GM23338 (cell line): ENCODE measurements at regions not wholly inside any gene's neighbourhood (a gene's known extent, or its start where the extent isn't known, plus 50 kb on each side); places are given as distances from the start of the nearest gene placed in this dataset.
A peak's percentile ranks its signal among the peaks of the same experiment; 100 is the strongest.

Experiments used
- ATAC-seq: fragments of 200-7000 bp; cut with Tn5 transposase; 3 replicates; pipeline ENCODE4 v1.9.1; 2020
- DNase-seq: peaks from one replicate; pipeline ENCODE4 v3.0.0-alpha.2; 2015; ENCODE audit warnings: low spot score
- H2AFZ ChIP-seq: fragments of 200-600 bp; sonication (generic); 2 replicates; pipeline ENCODE4 v1.8.0; 2016; ENCODE audit warnings: antibody characterized with exemption, mild to moderate bottlenecking, moderate library complexity
- H3F3A ChIP-seq: fragments of 200-600 bp; sonication (generic); replicated peaks from 2 replicates; pipeline ENCODE4 v1.8.0; 2017; ENCODE audit warnings: antibody characterized with exemption, mixed run types, low read depth
- H3K27ac ChIP-seq: fragments of 200-600 bp; sonication (generic); 2 replicates; pipeline ENCODE4 v1.6.1; 2016; ENCODE audit warnings: low read depth
- H3K27me3 ChIP-seq: fragments of 200-600 bp; sonication (generic); 2 replicates; pipeline ENCODE4 v1.8.0; 2016; ENCODE audit warnings: mild to moderate bottlenecking, mixed run types, moderate library complexity; ENCODE audit not compliant: insufficient read depth
- H3K36me3 ChIP-seq: fragments of 200-600 bp; sonication (generic); 2 replicates; pipeline ENCODE4 v1.8.0; 2016; ENCODE audit warnings: mild to moderate bottlenecking; ENCODE audit not compliant: insufficient read depth
- H3K4me1 ChIP-seq: fragments of 200-600 bp; sonication (generic); 2 replicates; pipeline ENCODE4 v1.8.0; 2016; ENCODE audit warnings: mild to moderate bottlenecking, moderate library complexity; ENCODE audit not compliant: insufficient read depth
- H3K4me2 ChIP-seq: fragments of 200-600 bp; sonication (generic); 2 replicates; pipeline ENCODE4 v1.7.1; 2017; ENCODE audit warnings: mixed run types
- H3K4me3 ChIP-seq: fragments of 200-600 bp; sonication (generic); 2 replicates; pipeline ENCODE4 v1.6.1; 2016; ENCODE audit warnings: mixed run types
- H3K79me2 ChIP-seq: fragments of 200-600 bp; sonication (generic); replicated peaks from 2 replicates; pipeline ENCODE4 v1.8.0; 2017; ENCODE audit warnings: mild to moderate bottlenecking; ENCODE audit not compliant: insufficient read depth
- H3K9me2 ChIP-seq: fragments of 200-600 bp; sonication (generic); 2 replicates; pipeline ENCODE4 v1.8.0; 2017; ENCODE audit not compliant: insufficient read depth
- H4K20me1 ChIP-seq: fragments of 200-600 bp; sonication (generic); replicated peaks from 2 replicates; pipeline ENCODE4 v1.8.0; 2017; ENCODE audit warnings: mild to moderate bottlenecking; ENCODE audit not compliant: insufficient read depth
- H3K27ac Mint-ChIP-seq: 2 replicates; pipeline ENCODE4 v1.8.0; 2020; ENCODE audit warnings: inconsistent platforms, mild to moderate bottlenecking, moderate library complexity, mixed read lengths
- H3K27me3 Mint-ChIP-seq: 3 replicates; pipeline ENCODE4 v1.8.0; 2022; ENCODE audit warnings: low read depth, mild to moderate bottlenecking, moderate library complexity, mixed read lengths, inconsistent platforms; ENCODE audit not compliant: insufficient read depth, poor library complexity
- H3K36me3 Mint-ChIP-seq: 3 replicates; pipeline ENCODE4 v1.8.0; 2021; ENCODE audit warnings: low read depth, mild to moderate bottlenecking, inconsistent platforms, moderate library complexity, mixed read lengths
- H3K4me1 Mint-ChIP-seq: 3 replicates; pipeline ENCODE4 v1.8.0; 2020; ENCODE audit warnings: mild to moderate bottlenecking, inconsistent platforms, mixed read lengths
- H3K4me3 Mint-ChIP-seq: 3 replicates; pipeline ENCODE4 v1.8.0; 2021; ENCODE audit warnings: moderate library complexity, mild to moderate bottlenecking, inconsistent platforms, mixed read lengths
- H3K9me3 Mint-ChIP-seq: 3 replicates; pipeline ENCODE4 v1.8.0; 2020; ENCODE audit warnings: moderate library complexity, mild to moderate bottlenecking, inconsistent platforms, mixed read lengths
- CTCF ChIP-seq, 2 experiments: fragments of 200-600 bp in 1 of 2; sonication (generic) in 1 of 2; conservative IDR thresholded peaks; 2 replicates each; pipeline versions ENCODE4 v1.5.1 to v1.6.1; 2016 to 2017; ENCODE audit warnings: antibody characterized with exemption in 2 of 2, low read depth in 2 of 2, mild to moderate bottlenecking in 2 of 2, moderate library complexity in 1 of 2
- ETS1 ChIP-seq: IDR thresholded peaks from 2 replicates; pipeline ENCODE4 v1.6.1; 2016; ENCODE audit warnings: antibody characterized with exemption

- ATAC-seq (peak; percentile 83), DNase-seq (peak; percentile 93)
- Mint-ChIP-seq H3K27ac (0 out of 2 replicates have a peak overlapping the region, but pooled peaks have one; percentile 55), H3K4me1 (peaks cover 10% of the 10 kb centered on the region; the same call in 2 of the 3 replicates), H3K9me3 (no peaks in the 10 kb centered on the region), H3K27me3 (peaks cover 4% of the 10 kb centered on the region), H3K4me3 (no peak overlapping the region; the same call in 2 of the 3 replicates), H3K36me3 (no peaks in the 10 kb centered on the region)
- no peak for TF ChIP-seq ETS1
- TF ChIP-seq CTCF (conservative IDR thresholded peaks at IDR 0.05; ENCODE audit: low read depth in 2 of 2) = peak; percentile 77 to 78
- Histone ChIP-seq H3K27me3 (no peaks in the 10 kb centered on the region), H3K27ac (no peak overlapping the region), H3K36me3 (no peaks in the 10 kb centered on the region), H3K4me2 (peak overlapping the region; percentile 58), H3K79me2 (no peaks in the 10 kb centered on the region), H4K20me1 (no peaks in the 10 kb centered on the region), H3F3A (no peaks in the 10 kb centered on the region; the same call in 1 of the 2 replicates), H3K4me3 (peak overlapping the region; percentile 38; the same call in 1 of the 2 replicates), H3K4me1 (peaks cover 24% of the 10 kb centered on the region), H3K9me2 (no peaks in the 10 kb centered on the region), H2AFZ (peak overlapping the region; percentile 98)
Measured at GRCh38 chr6:10465629-10466499, 51.0 kb upstream of the TFAP2A start.
